ENCODE measurements at regions not wholly inside any gene's neighbourhood (a gene's known extent, or its start where the extent isn't known, plus 50 kb on each side); places are given as distances from the start of the nearest gene placed in this dataset.
"Not testable (repeated sequence)": the region's sequence is repeated elsewhere in the genome, so short reads cannot be mapped to it uniquely, and the experiment has no call there.

GRCh38 chr10:46098386-46098785 is 52.3 kb upstream of the MSMB start:
- Mint-ChIP-seq H3K4me3 (no peak overlapping the region), H3K9me3 (no peaks in the 10 kb centered on the region), H3K27me3 (ENCODE audit: low read depth in 2 of 2) (no peaks in the 10 kb centered on the region), H3K36me3 (no peaks in the 10 kb centered on the region), H3K27ac (no peak overlapping the region), H3K4me1 (peaks cover 6 to 22% of the 10 kb centered on the region in 2 donors)
- no peak overlapping the region for H3K4me3 ChIP-seq (ENCODE audit: low read length)
- H3K27ac ChIP-seq (ENCODE audit: low read length), result no peak overlapping the region
- H3K27me3 ChIP-seq (ENCODE audit: control insufficient read depth, insufficient read depth, low read length), result no peaks in the 10 kb centered on the region
- ATAC-seq (no peak), DNase-seq (no peak)
- peaks cover 2% of the 10 kb centered on the region for H3K9me3 ChIP-seq (ENCODE audit: control insufficient read depth, insufficient read depth, low read length)
- WGBS (ENCODE audit: insufficient coverage), result 95% methylated on average over 6 of the region's 7 CpGs
- TF ChIP-seq CTCF (IDR thresholded peaks at IDR 0.05), result no peak
- intact Hi-C loops (cut with micrococcal nuclease), result no loop called here
- H3K4me1 ChIP-seq (ENCODE audit: control insufficient read depth, insufficient read depth, low read length), result peaks cover 52% of the 10 kb centered on the region
- H3K36me3 ChIP-seq (ENCODE audit: control insufficient read depth, insufficient read depth, low read length), result no peaks in the 10 kb centered on the region

GRCh38 chr10:46098925-46099324 is 52.9 kb upstream of the MSMB start:
- H3K9me3 ChIP-seq (ENCODE audit: control insufficient read depth, insufficient read depth, low read length); H3K27ac Mint-ChIP-seq; ATAC-seq; H3K36me3 Mint-ChIP-seq; DNase-seq; H3K4me3 Mint-ChIP-seq; H3K27ac ChIP-seq (ENCODE audit: low read length); H3K9me3 Mint-ChIP-seq; H3K27me3 ChIP-seq (ENCODE audit: control insufficient read depth, insufficient read depth, low read length); H3K36me3 ChIP-seq (ENCODE audit: control insufficient read depth, insufficient read depth, low read length); H3K4me3 ChIP-seq (ENCODE audit: low read length); intact Hi-C loops (cut with micrococcal nuclease); H3K27me3 Mint-ChIP-seq (ENCODE audit: low read depth in 2 of 2): not testable (repeated sequence)
- 86% methylated on average over 4 of the region's 4 CpGs for WGBS (ENCODE audit: insufficient coverage)
- peaks cover 47% of the 10 kb centered on the region for H3K4me1 ChIP-seq (ENCODE audit: control insufficient read depth, insufficient read depth, low read length)
- H3K4me1 Mint-ChIP-seq, result peaks cover 6 to 22% of the 10 kb centered on the region in 2 donors

- Mint-ChIP-seq H3K4me3 (no peak overlapping the region), H3K4me1 (peaks cover 13 to 15% of the 10 kb centered on the region in 2 donors), H3K27ac (no peak overlapping the region), H3K36me3 (no peaks in the 10 kb centered on the region), H3K27me3 (ENCODE audit: low read depth in 2 of 2) (peaks cover 11 to 14% of the 10 kb centered on the region in 2 donors), H3K9me3 (no peaks in the 10 kb centered on the region)
- intact Hi-C loops (cut with micrococcal nuclease), result no loop called here
- DNase-seq (no peak), ATAC-seq (no peak)
- peaks cover 2% of the 10 kb centered on the region for H3K9me3 ChIP-seq (ENCODE audit: control insufficient read depth, insufficient read depth, low read length)
- 85% methylated on average over 3 of the region's 4 CpGs for WGBS (ENCODE audit: insufficient coverage)
- H3K27ac ChIP-seq (ENCODE audit: low read length), result no peak overlapping the region
- no peaks in the 10 kb centered on the region for H3K27me3 ChIP-seq (ENCODE audit: control insufficient read depth, insufficient read depth, low read length)
- no peaks in the 10 kb centered on the region for H3K36me3 ChIP-seq (ENCODE audit: control insufficient read depth, insufficient read depth, low read length)
- TF ChIP-seq CTCF (IDR thresholded peaks at IDR 0.05), result no peak
- H3K4me1 ChIP-seq (ENCODE audit: control insufficient read depth, insufficient read depth, low read length), result peaks cover 13% of the 10 kb centered on the region
- no peak overlapping the region for H3K4me3 ChIP-seq (ENCODE audit: low read length)
These were observed 58.1 kb upstream of the MSMB start for GRCh38 chr10:46104071-46104585.

GRCh38 chr10:46105416-46105815 is 59.3 kb upstream of the MSMB start:
- DNase-seq; H3K27ac Mint-ChIP-seq; H3K36me3 ChIP-seq (ENCODE audit: control insufficient read depth, insufficient read depth, low read length); intact Hi-C loops (cut with micrococcal nuclease); H3K36me3 Mint-ChIP-seq; ATAC-seq; H3K4me3 ChIP-seq (ENCODE audit: low read length); H3K27me3 ChIP-seq (ENCODE audit: control insufficient read depth, insufficient read depth, low read length); H3K9me3 Mint-ChIP-seq; H3K9me3 ChIP-seq (ENCODE audit: control insufficient read depth, insufficient read depth, low read length); H3K27ac ChIP-seq (ENCODE audit: low read length): not testable (repeated sequence)
- Mint-ChIP-seq H3K4me3 (peak overlapping the region; percentile 87), H3K27me3 (ENCODE audit: low read depth in 2 of 2) (peaks cover 11 to 14% of the 10 kb centered on the region in 2 donors), H3K4me1 (peaks cover 13 to 15% of the 10 kb centered on the region in 2 donors)
- peaks cover 13% of the 10 kb centered on the region for H3K4me1 ChIP-seq (ENCODE audit: control insufficient read depth, insufficient read depth, low read length)
- 84% methylated on average over 5 of the region's 9 CpGs for WGBS (ENCODE audit: insufficient coverage)

- H3K27me3 ChIP-seq (ENCODE audit: control insufficient read depth, insufficient read depth, low read length); H3K9me3 Mint-ChIP-seq; H3K27ac ChIP-seq (ENCODE audit: low read length); H3K27ac Mint-ChIP-seq; H3K36me3 ChIP-seq (ENCODE audit: control insufficient read depth, insufficient read depth, low read length); H3K9me3 ChIP-seq (ENCODE audit: control insufficient read depth, insufficient read depth, low read length); H3K36me3 Mint-ChIP-seq; intact Hi-C loops (cut with micrococcal nuclease): not testable (repeated sequence)
- Mint-ChIP-seq H3K4me1 (peaks cover 13 to 15% of the 10 kb centered on the region in 2 donors), H3K27me3 (ENCODE audit: low read depth in 2 of 2) (peaks cover 11 to 14% of the 10 kb centered on the region in 2 donors), H3K4me3 (peak overlapping the region; percentile 87)
- Histone ChIP-seq H3K4me3 (ENCODE audit: low read length) (peak overlapping the region; percentile 35), H3K4me1 (ENCODE audit: control insufficient read depth, insufficient read depth, low read length) (peaks cover 13% of the 10 kb centered on the region)
- DNase-seq, result peak in 1 of 2 donors; percentile 67
- WGBS (ENCODE audit: insufficient coverage), result 3% methylated on average over 32 of the region's 32 CpGs
- peak; percentile 16 to 65 (median 49) for ATAC-seq
These were observed 59.9 kb upstream of the MSMB start for GRCh38 chr10:46105856-46106409.

Data from natural killer cell (primary cell).